C1 segment of cervical spinal cord (tissue), 14 donors: ENCODE measurements at regions not wholly inside any gene's neighbourhood (a gene's known extent, or its start where the extent isn't known, plus 50 kb on each side); places are given as distances from the start of the nearest gene placed in this dataset.
A peak's percentile ranks its signal among the peaks of the same experiment; 100 is the strongest.
"Not testable (repeated sequence)": the region's sequence is repeated elsewhere in the genome, so short reads cannot be mapped to it uniquely, and the experiment has no call there.

Source experiments
- DNase-seq, 14 donors: peaks; one replicate each; lab custom pipeline; 2025; lab: John Stamatoyannopoulos, UW

- not testable (repeated sequence) for DNase-seq
Observed at GRCh38 chr16:29182940-29183868, 198.4 kb downstream of the LAT start.

GRCh38 chr16:29182501-29182900 is 197.6 kb downstream of the LAT start:
- DNase-seq = no peak

- DNase-seq = not testable (repeated sequence)
Observed at GRCh38 chr16:29181921-29182411, 197.1 kb downstream of the LAT start.

GRCh38 chr16:29181254-29181780 is 196.5 kb downstream of the LAT start:
- not testable (repeated sequence) for DNase-seq

GRCh38 chr16:29180206-29180600 is 195.4 kb downstream of the LAT start:
- not testable (repeated sequence) for DNase-seq

- DNase-seq = peak in 4 of 14 donors; percentile 12 to 48 (median 34)
Observed at GRCh38 chr16:29179401-29180205, 194.8 kb downstream of the LAT start.

GRCh38 chr16:29177888-29178726 is 193.3 kb downstream of the LAT start:
- DNase-seq = not testable (repeated sequence)

- not testable (repeated sequence) for DNase-seq
Observed at GRCh38 chr16:29177203-29177887, 192.5 kb downstream of the LAT start.

GRCh38 chr16:29176822-29177202 is 192.0 kb downstream of the LAT start:
- DNase-seq = not testable (repeated sequence)

- DNase-seq = not testable (repeated sequence)
Observed at GRCh38 chr16:29176154-29176470, 191.3 kb downstream of the LAT start.

- DNase-seq = not testable (repeated sequence)
Observed at GRCh38 chr16:29175411-29176153, 190.7 kb downstream of the LAT start.

- not testable (repeated sequence) for DNase-seq
Observed at GRCh38 chr16:29173371-29174305, 188.8 kb downstream of the LAT start.

GRCh38 chr16:29172098-29172724 is 187.4 kb downstream of the LAT start:
- DNase-seq = not testable (repeated sequence)

GRCh38 chr16:29171296-29171695 is 186.4 kb downstream of the LAT start:
- DNase-seq = not testable (repeated sequence)

GRCh38 chr16:29170393-29171119 is 185.7 kb downstream of the LAT start:
- DNase-seq = not testable (repeated sequence)

GRCh38 chr16:29169295-29169994 is 184.6 kb downstream of the LAT start:
- not testable (repeated sequence) for DNase-seq
